Esophagus muscularis mucosa (tissue), 4 donors: ENCODE measurements at regions not wholly inside any gene's neighbourhood (a gene's known extent, or its start where the extent isn't known, plus 50 kb on each side); places are given as distances from the start of the nearest gene placed in this dataset.
"Not testable (repeated sequence)": the region's sequence is repeated elsewhere in the genome, so short reads cannot be mapped to it uniquely, and the experiment has no call there.

Source experiments
- DNase-seq: peaks from one replicate; pipeline ENCODE4 v3.0.0-alpha.2; 2017; ENCODE audit errors: extremely low spot score
- H3K27ac ChIP-seq, 4 donors: fragments of 200-600 bp; sonication (generic); replicated peaks in 1 of 4; 1 replicate in 3 of 4; 2 replicates in 1 of 4; pipeline ENCODE4 v1.5.1; 2016 to 2019; ENCODE audit warnings: mild to moderate bottlenecking in 1 of 4
- H3K27me3 ChIP-seq, 4 donors: fragments of 200-600 bp; sonication (generic); one replicate each; pipeline versions ENCODE4 v1.5.1 to v1.6.0; 2016 to 2019
- H3K36me3 ChIP-seq, 4 donors: fragments of 200-600 bp; sonication (generic); one replicate each; pipeline ENCODE4 v1.5.1; 2016 to 2019
- H3K4me1 ChIP-seq, 4 donors: fragments of 200-600 bp; sonication (generic); one replicate each; pipeline ENCODE4 v1.5.1; 2016 to 2019
- H3K4me3 ChIP-seq, 4 donors: fragments of 200-600 bp; sonication (generic); 1 replicate in 2 of 4; 2 replicates in 2 of 4; pipeline ENCODE4 v1.5.1; 2016 to 2019; ENCODE audit warnings: mild to moderate bottlenecking in 4 of 4, moderate library complexity in 1 of 4
- H3K9me3 ChIP-seq, 4 donors: fragments of 200-600 bp; sonication (generic); 1 replicate in 3 of 4; 2 replicates in 1 of 4; pipeline ENCODE4 v1.5.1; 2016 to 2019
- EP300 ChIP-seq: sonication (generic); formaldehyde crosslinking; IDR thresholded peaks from one replicate; pipeline ENCODE4 v1.6.1; 2017; ENCODE audit warnings: antibody characterized with exemption
- POLR2A ChIP-seq: fragments of 450-650 bp; IDR thresholded peaks from one replicate; pipeline ENCODE4 v1.6.1; 2017; ENCODE audit warnings: antibody characterized with exemption, moderate library complexity, mild to moderate bottlenecking, low read depth
- POLR2AphosphoS5 ChIP-seq, 2 donors: sonication (generic); formaldehyde crosslinking; IDR thresholded peaks; one replicate each; pipeline ENCODE4 v1.6.1; 2017; ENCODE audit warnings: antibody characterized with exemption in 2 of 2
- WGBS: methylation state at CpG from one replicate; pipeline ENCODE4 v1.1.5; 2018; 5-methylcytosine and 5-hydroxymethylcytosine counted together
- intact Hi-C: fragments of 100-400 bp; cut with DNase I; formaldehyde crosslinking; loops from one replicate; pipeline ENCODE4 v1.15.1; 2023
- TF ChIP-seq, protein P1 (sequence below), 3 experiments: fragments of 200-600 bp in 2 of 3; fragments of 450-650 bp in 1 of 3; sonication (generic) in 2 of 3; IDR thresholded peaks; one replicate each; pipeline ENCODE4 v1.5.1; 2017 to 2019; ENCODE audit warnings: antibody characterized with exemption in 3 of 3, mild to moderate bottlenecking in 2 of 3, moderate library complexity in 1 of 3

DNA sequence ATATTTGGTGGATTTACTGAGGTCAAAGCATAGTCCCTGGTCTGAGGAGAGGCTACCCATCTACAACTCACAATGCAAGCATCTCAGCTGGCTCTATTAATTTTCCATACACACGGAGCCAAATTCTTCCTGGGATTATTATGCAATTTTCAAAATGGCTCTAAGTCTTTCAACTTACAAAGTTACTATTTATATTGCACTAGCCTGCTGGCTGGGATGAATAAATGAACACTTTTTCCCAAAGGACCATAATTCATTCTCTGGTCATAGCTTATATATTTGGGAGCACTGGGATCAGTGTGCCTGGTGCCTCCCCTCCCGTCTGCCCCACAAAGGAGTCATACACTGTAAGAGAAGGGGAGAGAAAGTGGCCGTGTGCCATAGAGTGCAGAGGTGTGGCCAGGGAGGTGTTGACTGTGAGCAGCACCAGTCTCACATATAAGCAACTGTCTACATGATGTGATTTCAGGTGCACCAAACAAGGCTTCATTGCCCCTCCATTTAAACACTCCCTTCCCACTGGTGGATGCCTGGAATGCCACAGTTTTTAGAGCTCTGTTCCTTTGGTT is 88.6 kb downstream of the ZNF92 start:
- DNase-seq: no peak
- Histone ChIP-seq H3K4me1 (peaks cover 0 to 4% (median 0%) of the 10 kb centered on the region in 4 donors), H3K36me3 (no peaks in the 10 kb centered on the region), H3K27ac (no peak overlapping the region), H3K27me3 (no peaks in the 10 kb centered on the region), H3K4me3 (no peak overlapping the region), H3K9me3 (no peaks in the 10 kb centered on the region)
- intact Hi-C loops: no loop called here
- WGBS: 31% methylated on average over 3 of the region's 3 CpGs
- no peak for TF ChIP-seq POLR2A
- TF ChIP-seq EP300: no peak
- TF ChIP-seq, protein P1, sequence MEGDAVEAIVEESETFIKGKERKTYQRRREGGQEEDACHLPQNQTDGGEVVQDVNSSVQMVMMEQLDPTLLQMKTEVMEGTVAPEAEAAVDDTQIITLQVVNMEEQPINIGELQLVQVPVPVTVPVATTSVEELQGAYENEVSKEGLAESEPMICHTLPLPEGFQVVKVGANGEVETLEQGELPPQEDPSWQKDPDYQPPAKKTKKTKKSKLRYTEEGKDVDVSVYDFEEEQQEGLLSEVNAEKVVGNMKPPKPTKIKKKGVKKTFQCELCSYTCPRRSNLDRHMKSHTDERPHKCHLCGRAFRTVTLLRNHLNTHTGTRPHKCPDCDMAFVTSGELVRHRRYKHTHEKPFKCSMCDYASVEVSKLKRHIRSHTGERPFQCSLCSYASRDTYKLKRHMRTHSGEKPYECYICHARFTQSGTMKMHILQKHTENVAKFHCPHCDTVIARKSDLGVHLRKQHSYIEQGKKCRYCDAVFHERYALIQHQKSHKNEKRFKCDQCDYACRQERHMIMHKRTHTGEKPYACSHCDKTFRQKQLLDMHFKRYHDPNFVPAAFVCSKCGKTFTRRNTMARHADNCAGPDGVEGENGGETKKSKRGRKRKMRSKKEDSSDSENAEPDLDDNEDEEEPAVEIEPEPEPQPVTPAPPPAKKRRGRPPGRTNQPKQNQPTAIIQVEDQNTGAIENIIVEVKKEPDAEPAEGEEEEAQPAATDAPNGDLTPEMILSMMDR (IDR thresholded peaks at IDR 0.05): no peak
- TF ChIP-seq POLR2AphosphoS5 (IDR thresholded peaks at IDR 0.05): no peak

DNA sequence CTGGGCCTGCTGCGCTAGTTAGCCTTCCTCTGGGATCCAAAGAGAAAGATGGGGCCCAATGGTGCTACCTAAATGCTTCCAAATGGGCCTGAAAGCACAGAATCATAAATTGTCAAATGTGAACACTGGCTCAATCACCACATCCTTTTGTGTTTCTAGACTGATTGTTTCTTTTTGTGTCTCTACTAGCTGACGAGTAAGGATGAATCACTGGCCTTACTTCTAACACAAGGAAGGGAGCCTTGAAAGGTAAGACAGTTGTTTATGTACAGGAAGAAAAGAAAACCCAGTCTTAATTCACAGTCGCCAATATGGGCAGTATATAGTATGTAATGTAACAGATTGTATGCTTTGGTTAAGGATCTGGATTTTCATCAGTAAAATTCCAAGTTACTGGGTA is 89.5 kb downstream of the ZNF92 start:
- TF ChIP-seq POLR2AphosphoS5 (IDR thresholded peaks at IDR 0.05) (no peak), EP300 (no peak), POLR2A (no peak)
- TF ChIP-seq, protein P1 (IDR thresholded peaks at IDR 0.05): no peak
- H3K27me3 ChIP-seq: no peaks in the 10 kb centered on the region
- WGBS: 55% methylated on average over 3 of the region's 3 CpGs
- no peaks in the 10 kb centered on the region for H3K36me3 ChIP-seq
- no peaks in the 10 kb centered on the region for H3K9me3 ChIP-seq
- no peak overlapping the region for H3K27ac ChIP-seq
- no peak for DNase-seq
- peaks cover 0 to 4% (median 0%) of the 10 kb centered on the region in 4 donors for H3K4me1 ChIP-seq
- intact Hi-C loops: no loop called here
- H3K4me3 ChIP-seq: no peak overlapping the region

DNA sequence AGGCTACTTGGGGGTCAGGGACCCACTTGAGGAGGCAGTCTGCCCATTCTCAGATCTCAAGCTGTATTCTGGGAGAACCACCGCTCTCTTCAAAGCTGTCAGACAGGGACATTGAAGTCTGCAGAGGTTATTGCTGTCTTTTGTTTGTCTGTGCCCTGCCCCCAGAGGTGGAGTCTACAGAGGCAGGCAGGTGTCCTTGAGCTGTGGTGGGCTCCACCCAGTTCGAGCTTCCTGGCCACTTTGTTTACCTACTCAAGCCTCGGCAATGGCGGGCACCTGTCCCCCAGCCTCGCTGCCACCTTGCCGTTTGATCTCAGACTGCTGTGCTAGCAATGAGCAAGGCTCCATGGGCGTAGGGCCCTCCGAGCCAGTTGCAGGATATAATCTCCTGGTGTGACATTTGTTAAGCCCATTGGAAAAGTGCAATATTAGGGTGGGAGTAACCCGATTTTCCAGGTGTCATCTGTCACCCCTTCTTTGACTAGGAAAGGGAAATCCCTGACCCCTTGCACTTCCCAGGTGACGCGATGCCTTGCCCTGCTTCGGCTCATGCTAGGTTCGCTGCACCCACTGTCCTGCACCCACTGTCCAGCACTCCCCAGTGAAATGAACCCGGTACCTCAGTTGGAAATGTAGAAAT is 96.4 kb downstream of the ZNF92 start:
- H3K9me3 ChIP-seq, H3K27ac ChIP-seq, intact Hi-C loops, DNase-seq, H3K4me1 ChIP-seq, H3K4me3 ChIP-seq, H3K36me3 ChIP-seq, H3K27me3 ChIP-seq: not testable (repeated sequence)
- 86% methylated on average over 13 of the region's 14 CpGs for whole genome bisulfite sequencing

DNA sequence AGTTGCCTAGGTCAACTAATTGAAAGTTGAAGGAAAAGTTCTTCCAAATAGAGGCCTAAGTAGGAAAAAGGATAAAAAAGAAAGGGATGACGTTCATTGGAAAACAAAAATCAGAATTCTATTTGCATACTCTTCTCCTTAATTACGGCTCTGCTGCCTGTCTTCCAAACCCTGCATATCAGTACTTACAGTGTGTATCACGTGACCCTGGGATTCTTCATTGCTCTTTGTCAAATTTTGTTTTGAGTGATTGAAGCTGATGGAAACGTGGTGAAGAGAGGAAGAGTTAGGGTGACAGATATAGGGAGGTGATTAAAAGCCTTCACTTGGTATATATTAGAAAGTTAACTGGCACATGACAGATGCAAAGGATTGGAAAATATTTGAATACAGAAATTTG is 97.9 kb downstream of the ZNF92 start:
- Histone ChIP-seq H3K27me3 (peaks cover 0 to 3% (median 0%) of the 10 kb centered on the region in 4 donors), H3K9me3 (no peaks in the 10 kb centered on the region), H3K27ac (no peak overlapping the region), H3K4me1 (no peaks in the 10 kb centered on the region), H3K4me3 (no peak overlapping the region), H3K36me3 (no peaks in the 10 kb centered on the region)
- no peak for DNase-seq
- no peak for TF ChIP-seq POLR2AphosphoS5 (IDR thresholded peaks at IDR 0.05)
- TF ChIP-seq POLR2A: no peak
- TF ChIP-seq, protein P1 (IDR thresholded peaks at IDR 0.05): no peak
- no peak for TF ChIP-seq EP300
- intact Hi-C loops: no loop called here
- WGBS: 78% methylated on average over 4 of the region's 4 CpGs

DNA sequence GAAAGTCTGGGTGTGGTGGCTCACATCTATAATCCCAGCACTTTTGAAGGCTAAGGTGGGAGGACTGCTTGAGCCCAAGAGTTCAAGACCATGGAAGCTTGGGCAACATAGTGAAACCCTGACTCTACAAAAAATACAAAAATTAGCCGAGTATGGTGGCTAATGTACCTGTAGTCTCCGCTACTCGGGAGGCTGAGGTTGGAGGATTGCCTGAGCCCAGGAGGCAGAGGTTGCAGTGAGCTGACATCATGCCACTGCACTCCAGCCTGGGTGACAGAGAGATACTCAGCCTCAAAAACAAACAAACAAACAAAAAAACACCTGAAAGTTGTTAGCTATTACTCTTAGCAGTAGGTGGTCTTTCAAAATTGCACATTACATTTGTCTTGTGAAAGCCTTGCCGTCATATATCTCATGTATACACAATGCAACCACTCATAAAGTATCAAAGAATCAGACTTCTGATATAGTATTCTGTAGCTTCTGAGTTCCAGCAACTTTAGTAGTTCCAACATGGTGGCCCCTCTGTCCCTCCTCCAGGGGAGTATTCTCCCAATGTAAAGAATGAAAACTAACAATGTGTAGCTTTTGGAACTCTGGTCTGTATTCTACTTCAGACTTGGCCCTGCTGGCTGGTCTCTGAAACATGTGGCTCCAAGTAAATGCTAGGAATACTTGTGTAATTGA is 101.5 kb downstream of the ZNF92 start:
- WGBS: 84% methylated on average over 4 of the region's 4 CpGs
- intact Hi-C loops: no loop called here
- no peak for DNase-seq
- no peak overlapping the region for H3K27ac ChIP-seq
- peaks cover 0 to 10% (median 0%) of the 10 kb centered on the region in 4 donors for H3K27me3 ChIP-seq
- no peaks in the 10 kb centered on the region for H3K4me1 ChIP-seq
- TF ChIP-seq EP300 (no peak), POLR2A (no peak), POLR2AphosphoS5 (IDR thresholded peaks at IDR 0.05) (no peak)
- TF ChIP-seq, protein P1 (IDR thresholded peaks at IDR 0.05): no peak
- H3K36me3 ChIP-seq: no peaks in the 10 kb centered on the region
- no peak overlapping the region for H3K4me3 ChIP-seq
- H3K9me3 ChIP-seq: peaks cover 0 to 3% (median under 1%) of the 10 kb centered on the region in 4 donors
